GM18861 (cell line): ENCODE measurements at regions not wholly inside any gene's neighbourhood (a gene's known extent, or its start where the extent isn't known, plus 50 kb on each side); places are given as distances from the start of the nearest gene placed in this dataset.
"Not testable (repeated sequence)": the region's sequence is repeated elsewhere in the genome, so short reads cannot be mapped to it uniquely, and the experiment has no call there.

Experiments used
- ATAC-seq: cut with Tn5 transposase; IDR thresholded peaks from one replicate; pipeline ENCODE4 v1.9.1; 2021; ENCODE audit not compliant: unreplicated experiment

DNA sequence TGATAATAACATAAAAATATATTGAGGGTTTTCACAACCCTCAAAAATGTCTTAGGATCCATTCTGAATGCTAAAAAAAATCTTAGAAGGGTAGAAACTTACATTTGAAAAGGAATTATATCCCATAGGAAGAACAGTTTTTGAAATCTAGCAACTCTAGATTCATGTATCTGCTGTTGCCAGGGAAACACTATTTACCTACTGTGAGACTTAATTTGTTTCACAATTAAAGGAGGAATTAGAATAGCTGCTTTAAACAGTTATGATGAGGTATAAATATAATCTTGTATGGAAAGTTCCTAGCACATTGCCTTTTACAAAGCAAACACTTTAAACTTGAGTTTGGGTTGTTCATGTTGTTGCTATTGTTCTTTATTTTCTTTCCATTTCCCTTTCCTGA, 988.2 kb downstream of the SUCLG1 start:
- ATAC-seq, result no peak

DNA sequence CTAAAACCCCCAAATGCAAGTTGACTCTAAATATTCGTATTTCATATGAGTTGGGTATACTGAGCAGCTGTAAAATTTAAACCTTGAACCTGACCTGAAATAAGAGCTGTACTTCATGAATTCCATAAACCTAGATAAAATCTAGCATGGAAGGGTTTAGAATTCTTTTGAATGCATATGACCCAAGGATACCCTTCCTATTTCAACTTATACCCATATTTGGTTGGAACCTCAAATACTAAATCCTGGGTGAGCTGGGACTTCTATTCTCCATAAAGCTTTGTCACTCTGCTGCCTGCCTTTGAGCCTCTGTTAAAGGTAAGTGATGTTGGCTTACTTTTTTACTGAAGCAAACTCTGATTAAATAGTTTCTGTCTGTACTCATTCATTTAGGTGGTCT, 994.6 kb downstream of the SUCLG1 start:
- ATAC-seq, result no peak

DNA sequence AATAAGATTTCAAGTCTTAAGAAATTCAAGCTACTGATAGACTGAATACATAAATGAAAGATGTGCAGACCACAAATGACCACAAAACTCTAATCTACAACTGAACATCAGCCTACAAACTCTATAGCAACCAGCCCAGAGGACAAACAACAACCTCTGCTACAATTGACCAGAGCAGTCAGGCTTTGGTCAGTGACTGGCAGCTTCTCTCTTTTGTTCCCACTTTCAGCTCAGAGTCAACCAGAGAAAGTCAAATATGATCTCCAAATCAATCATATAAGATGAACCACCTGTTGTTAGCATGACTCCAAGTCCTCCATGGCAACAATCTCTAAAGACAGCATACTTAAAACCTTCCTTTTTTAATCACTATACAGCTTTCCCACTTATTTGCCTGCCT, 996.2 kb downstream of the SUCLG1 start:
- ATAC-seq, result no peak

DNA sequence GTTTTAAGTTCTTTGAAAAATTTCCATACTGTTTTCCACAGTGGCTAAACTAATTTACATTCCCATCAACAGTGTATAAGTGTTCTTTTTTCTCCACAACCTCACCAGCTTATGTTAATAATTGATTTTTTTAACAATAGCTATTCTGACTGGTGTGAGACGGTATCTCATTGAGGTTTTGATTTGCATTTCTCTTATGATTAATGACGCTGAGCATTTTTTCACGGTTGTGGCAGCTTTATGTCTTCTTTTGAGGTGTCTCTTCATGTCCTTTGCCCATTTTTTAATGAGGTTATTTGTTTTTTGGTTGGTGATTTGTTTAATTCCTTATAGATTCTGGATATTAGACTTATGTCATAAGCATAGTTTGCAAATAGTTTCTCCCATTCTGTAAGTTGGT, 997.9 kb downstream of the SUCLG1 start:
- no peak for ATAC-seq

DNA sequence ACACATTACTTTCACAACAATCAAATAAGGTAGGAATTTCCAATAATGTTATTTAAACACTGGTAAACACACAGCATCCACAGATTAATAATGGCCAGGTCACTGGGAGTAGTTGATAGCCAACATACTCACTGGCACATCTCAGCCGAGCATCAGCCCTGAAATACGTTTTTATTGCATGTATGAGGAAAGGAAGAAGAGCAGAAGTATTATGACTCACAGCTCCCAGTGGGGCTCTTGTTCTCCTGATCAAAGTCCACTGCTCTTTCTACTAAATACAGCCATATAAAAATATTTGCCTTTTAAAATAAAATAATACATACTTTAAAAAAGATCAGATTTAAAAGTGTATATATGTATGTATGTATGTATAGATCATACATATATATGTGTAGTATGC, 999.6 kb downstream of the SUCLG1 start:
- ATAC-seq, result no peak

DNA sequence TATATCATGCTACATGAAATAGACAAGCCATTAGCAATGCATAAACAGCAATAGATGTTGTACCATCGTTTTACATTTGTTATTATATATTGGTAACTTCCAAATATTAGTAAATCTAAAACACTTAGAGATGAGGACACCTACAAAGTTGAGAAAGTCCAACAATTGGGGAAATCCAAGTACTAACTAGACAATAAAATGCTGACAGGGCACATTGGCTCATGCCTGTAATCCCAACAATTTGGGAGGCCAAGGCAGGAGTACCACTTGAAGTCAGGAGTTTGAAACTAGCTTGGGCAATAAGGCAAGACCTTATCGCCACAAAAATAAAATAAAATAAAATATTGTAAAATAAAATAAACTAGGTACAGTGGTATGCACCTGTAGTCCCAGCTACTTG, 1023.1 kb downstream of the SUCLG1 start:
- no peak for ATAC-seq

DNA sequence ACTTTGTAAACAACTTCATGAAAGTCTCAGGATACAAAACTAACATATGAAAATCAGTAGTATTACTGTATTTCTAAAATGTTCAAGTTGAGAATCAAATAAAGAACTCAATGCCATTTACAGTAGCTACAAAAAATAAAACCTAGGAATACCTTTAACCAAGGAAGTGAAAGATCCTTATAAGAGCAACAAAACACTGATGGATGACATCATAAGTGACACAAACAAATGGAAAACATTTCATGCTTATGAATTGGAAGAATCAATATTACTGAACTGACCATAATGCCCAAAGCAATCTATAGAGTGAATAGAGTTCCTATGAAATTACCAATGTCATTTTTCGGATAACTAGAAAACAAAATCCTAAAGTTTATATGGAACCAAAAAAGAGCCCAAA, 1038.1 kb downstream of the SUCLG1 start:
- no peak for ATAC-seq

DNA sequence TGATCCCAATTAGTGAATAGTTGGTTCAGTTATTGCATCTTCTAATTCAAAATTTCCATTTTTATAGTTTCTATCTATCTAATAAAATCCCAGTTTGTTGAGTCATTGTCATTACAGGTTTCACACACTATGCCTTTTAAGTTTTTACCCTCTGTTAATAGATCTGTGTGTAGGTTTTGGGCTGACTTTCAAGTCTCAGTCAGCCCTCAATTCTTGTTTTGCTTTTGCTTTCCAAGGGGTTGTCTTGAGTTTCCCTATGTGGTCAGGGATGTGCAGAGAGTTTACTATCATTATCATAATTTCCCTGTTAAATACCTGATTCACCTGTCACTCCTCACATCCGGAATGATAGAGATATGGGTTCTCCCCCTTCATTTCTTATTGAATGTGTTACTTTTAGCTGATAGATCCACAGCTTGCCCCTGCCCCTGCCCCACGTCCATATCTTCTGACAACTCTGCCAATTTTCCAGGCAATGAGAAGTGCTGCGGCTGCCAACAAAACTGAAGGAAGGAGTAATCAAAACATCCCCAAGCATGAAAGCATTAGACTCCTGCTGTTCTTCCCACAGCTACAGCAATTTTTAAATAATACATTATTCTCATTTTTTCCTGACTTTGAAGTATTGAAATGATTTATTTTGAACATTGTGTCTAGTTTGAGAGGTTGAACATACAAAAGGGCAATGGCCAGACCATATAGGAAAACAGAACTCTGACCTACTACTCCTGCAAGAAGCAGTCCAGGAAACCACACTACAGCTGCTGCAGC, 1064.8 kb downstream of the SUCLG1 start:
- no peak for ATAC-seq

DNA sequence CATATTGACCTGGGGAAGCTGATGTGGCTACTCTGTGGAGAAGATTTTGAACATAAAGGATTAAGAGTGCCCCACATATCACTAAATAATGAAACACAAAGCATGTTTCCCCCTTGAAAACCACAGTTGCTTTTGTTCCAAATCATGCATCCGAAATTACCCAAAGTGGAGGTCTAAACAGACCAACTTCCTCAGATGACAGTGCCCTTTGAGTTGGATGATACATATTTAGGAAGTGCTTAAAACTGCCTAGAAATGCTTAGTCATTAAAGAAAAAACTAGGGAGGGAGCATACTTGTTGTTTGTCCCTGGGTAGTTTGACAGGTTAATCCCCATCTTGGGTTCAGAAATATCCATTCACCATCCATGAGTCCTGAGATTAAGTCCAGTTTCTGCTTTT, 1070.3 kb downstream of the SUCLG1 start:
- ATAC-seq, result no peak

DNA sequence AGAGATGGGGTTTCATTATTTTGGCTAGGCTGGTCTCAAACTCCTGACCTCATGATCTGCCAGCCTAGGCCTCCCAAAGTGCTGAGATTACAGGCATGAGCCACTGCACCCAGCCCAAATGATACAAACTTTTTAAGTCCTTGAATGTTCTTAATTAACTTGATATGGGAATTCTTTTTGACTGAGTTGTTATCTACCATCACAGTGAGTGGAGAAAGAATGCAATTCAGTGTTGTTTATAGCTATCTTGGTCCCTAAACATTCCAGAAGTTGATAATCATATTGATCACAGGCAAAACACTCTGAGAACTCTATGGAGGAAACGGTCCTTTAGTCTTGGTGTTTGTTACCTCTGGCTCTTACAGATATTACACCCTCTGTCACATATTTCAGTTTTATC, 1072.5 kb downstream of the SUCLG1 start:
- ATAC-seq, result no peak

DNA sequence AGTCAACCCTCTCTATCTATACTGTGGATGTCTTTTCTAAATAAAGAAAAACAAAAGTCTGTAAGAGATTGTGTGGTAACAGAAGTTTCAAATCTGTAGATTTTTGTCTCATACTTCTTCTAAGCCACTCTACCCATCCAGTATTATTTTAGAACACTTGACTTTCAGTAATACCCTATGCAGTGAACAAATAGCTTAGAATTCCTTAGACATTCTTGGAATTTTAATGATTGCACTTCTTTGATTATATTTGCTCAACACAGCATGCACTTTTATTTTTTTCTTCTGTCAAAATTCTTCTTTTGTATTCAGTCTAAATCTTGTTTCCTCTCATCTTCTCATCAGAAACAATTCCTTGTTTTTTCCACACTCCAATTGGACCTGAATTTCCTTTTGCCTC, 1080.2 kb downstream of the SUCLG1 start:
- ATAC-seq, result no peak

DNA sequence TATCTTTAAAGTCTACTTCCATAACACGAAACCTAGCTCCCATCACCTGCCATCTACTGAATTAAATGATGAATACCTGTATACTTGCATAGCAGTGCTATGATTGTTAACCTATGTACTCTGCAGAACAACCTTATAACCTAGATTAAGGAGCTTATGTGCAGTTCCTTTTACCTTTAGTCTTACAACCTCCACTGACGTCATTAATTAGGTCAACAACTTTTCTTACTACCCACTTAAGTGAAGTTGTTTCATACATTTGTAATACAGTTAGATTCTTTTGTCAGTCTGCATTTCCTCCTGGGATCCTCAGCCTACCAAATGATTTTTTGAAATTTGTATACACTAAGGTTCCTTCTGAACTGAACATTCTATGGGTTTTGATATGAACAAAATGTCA, 1082.3 kb downstream of the SUCLG1 start:
- ATAC-seq, result no peak

DNA sequence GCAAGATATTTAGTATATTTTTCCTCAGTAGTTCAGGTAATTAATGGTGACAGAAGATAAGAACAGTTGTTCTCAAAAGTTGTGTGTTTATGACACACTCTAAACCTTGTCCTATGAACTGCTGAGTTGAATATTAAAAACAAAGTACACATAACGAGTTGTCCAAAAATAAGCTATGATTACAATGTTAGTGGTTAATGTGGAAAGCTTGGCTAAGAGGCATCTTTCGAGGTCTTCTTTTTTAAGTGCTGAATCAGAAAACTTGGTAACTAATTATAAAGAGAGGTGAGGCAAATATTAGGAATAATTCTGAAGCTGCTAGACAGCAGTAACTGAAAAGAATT, 1088.7 kb downstream of the SUCLG1 start:
- no peak for ATAC-seq

DNA sequence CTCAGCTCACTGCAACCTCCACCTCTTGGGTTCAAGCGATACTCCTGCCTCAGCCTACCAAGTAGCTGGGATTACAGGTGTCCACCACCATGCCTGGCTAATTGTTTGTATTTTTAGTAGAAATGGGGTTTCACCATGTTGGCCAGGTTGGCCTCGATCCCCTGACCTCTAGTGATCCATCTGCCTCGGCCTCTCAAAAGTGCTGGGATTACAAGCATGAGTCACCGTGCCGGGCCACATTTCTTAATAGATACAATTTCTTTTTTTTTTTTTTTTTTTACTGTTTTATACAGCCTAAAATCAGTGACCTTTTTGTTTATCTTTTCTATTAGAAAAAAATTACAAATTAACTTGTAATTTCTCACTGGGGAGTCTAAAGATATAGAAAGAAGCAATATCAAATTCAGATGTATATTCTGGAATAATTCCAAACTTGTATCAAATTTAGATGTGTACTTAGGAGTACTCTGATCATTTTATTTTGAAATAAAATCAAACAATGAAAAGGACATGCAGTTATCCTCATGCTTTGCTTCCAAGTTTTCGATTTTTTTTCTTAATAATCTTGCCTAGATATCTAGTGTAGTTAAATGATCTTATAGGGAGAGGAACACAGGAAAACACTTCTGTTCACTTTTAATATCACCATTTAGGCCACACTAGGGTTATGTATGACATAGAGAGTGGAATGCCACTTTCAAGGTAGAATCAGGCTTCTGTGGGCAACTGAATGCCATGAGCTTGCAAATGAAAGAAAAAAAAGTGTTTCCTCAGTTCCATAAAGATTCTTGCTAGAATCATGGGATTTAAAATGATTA, 1089.3 kb downstream of the SUCLG1 start:
- ATAC-seq, result no peak

DNA sequence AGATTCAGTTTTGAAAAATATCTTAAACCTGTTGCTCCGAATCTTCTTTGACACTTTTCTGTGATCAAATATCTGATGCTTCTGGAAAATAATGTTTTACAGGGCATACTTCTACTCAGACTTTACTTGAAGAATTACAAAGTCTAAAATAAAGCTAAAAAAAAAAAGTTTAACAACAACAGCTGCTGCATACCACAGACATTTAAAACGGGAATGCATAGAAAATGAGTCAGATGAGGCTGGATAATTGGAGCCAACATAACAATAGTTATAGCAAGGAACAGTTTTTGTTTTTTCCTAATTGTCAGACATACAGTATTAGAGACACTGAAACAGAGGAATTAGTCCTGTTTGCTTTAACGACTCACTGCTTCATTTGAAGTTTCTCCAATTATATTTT, 1090.2 kb downstream of the SUCLG1 start:
- no peak for ATAC-seq

DNA sequence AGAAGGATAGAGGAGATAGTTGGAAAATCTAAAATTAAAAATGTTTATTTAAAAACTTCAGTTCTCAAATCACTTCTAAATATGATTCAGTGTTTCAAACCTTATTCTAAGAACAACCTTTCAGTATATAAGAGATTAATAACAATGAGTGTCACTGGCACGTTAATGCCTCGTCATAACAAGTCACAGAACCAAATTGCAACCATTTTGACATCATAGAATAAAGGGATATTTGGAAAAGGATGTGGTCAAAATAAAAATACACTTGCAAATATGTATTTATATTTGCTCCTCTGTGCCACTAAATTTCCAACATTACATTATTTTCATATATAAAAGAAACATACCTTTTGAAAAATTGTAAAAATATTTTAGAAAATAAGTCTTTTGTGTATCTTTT, 1090.6 kb downstream of the SUCLG1 start:
- ATAC-seq, result no peak

DNA sequence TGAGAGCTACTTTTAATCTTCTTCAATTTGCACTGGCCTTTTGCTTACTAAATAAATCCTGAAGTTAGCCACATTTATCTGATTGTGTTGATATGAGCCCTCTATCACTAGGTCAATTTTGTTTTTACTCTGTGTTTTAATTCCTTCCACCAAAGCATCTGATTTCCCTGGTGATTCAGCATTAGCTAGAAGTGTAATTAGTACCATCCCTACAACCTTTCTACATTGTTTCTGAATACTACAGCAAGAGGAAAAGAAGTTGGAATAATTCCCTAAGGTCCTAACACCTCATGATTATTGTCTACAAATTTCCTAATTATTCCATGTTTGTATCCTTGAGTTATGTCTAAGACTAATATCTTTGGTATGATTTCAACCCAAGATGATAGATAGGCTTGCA, 1093.6 kb downstream of the SUCLG1 start:
- no peak for ATAC-seq

DNA sequence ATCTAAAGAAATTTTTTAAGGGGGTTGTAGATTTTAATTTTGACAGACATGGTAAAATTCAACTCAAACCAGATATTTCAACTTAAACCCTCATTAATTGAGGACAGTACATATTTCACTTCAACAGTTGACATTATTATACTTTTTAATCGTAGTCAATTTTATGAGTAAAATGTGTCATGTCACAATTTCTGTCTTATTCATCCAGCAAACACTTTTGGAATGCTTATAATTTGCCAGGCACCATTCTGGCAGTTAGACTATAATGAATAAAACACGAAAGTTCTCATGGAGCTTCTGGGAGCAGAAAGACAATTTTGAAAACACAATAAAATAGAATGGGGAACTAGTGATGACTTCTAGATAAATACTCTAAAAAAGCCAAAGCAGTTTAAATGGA, 1094.8 kb downstream of the SUCLG1 start:
- ATAC-seq, result no peak

DNA sequence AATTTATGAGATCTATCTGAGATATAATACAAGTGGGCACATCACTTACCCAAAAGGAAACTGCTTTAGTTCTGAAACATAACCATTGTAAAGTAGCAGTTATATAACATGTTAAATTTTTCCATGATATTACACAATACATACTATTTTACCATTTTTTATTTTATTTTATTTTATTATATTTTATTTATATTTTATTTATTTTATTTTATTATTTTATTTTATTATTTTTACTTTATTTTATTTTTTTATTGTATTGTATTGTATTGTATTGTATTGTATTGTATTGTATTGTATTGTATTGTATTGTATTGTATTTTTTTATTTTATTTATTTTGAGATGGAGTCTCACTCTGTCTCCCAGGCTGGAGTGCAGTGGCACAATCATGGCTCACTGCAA, 1095.9 kb downstream of the SUCLG1 start:
- ATAC-seq, result not testable (repeated sequence)

DNA sequence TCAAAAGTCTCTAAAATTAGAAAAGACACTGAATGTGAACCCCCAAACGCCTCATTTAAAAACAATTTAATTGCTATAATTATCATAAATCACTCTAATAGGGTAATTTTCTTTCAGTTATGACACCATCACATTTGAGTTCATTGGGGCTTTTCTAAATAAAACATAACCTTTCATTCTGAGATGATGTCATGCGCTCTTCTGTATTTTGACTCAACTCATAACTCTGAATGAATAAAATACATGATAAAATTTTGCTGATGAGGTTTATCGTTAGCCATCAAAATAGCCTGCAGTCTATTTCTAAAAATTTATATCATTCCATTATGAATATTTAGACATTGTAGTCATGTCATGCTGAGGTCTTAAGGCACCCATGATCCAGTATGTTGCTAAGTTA, 1099.7 kb downstream of the SUCLG1 start:
- no peak for ATAC-seq

DNA sequence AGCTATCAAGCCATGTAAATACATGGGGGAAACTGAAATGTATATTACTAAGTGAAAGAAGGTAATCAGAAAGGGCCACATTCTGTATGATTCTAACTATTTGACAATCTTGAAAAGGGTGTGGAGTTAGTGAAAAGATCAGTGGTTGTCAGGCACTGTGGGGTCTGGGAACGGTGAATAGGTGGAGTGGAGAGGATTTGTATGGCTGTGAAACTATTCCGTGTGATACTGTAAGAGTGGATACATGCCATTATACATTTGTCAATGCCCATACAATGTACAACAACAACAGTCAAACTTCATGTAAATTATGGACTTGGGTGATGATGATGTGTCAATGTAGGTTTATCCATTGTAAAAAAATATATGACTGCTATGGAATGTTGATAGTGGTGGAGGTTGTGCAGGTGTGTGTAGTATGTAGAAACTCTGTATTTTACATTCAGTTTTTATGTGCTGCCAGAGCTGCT, 1116.2 kb downstream of the SUCLG1 start:
- no peak for ATAC-seq

DNA sequence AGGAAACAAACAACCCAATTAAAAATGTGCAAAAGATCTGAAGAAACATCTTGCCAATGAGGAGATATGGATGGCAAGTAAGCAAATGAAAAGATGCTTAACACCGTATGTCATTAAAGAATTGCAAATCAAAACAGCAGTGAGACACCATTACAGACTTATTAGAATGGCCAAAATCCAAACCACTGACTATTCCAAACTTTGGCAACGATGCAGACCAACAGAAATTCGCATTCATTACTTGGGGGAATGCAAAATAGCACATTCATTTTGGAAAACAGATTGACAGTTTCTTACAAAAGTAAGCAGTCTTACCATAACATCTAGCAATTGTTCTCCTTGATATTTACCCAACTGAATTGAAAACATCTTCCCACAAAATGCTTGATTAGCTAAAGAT, 1118.7 kb downstream of the SUCLG1 start:
- ATAC-seq, result no peak

DNA sequence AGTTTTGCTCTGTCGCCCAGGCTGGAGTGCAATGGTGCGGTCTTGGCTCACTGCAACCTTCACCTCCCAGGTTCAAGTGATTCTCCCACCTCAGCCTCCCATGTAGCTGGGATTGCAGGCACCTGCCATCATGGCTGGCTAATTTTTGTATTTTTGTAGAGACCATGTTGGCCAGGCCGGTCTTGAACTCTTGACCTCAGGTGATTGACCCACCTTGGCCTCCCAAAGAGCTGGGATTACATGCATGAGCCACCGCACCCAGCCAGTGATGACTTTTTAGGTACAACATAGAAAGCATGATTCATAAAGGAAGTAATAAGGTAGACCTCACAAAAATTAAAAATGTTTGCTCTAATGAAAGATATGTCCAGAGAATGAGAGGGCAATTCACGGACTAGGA, 1119.1 kb downstream of the SUCLG1 start:
- ATAC-seq, result not testable (repeated sequence)
